H1 (cell line): ENCODE measurements at regions not wholly inside any gene's neighbourhood (a gene's known extent, or its start where the extent isn't known, plus 50 kb on each side); places are given as distances from the start of the nearest gene placed in this dataset.

Experiments used
- CREB1 ChIP-seq: IDR thresholded peaks from 2 replicates; pipeline ENCODE4 v1.6.1; 2012; ENCODE audit warnings: inconsistent platforms
- EZH2 ChIP-seq: fragments of 200-600 bp; sonication (generic); IDR thresholded peaks from 2 replicates; pipeline ENCODE4 v1.7.1; 2012; ENCODE audit warnings: low read depth, mild to moderate bottlenecking, moderate library complexity, low read length, inconsistent platforms; ENCODE audit not compliant: severe bottlenecking
- HDAC2 ChIP-seq, 2 experiments: fragments of 300-600 bp in 1 of 2; sonication (generic) in 1 of 2; IDR thresholded peaks; 2 replicates each; pipeline ENCODE4 v1.6.1; 2011 to 2012; ENCODE audit warnings: low read depth in 2 of 2, low read length in 2 of 2, mild to moderate bottlenecking in 2 of 2, moderate library complexity in 2 of 2, borderline replicate concordance in 1 of 2, inconsistent platforms in 1 of 2
- RAD21 ChIP-seq, 2 experiments: IDR thresholded peaks in 1 of 2; conservative IDR thresholded peaks in 1 of 2; 2 replicates each; pipeline ENCODE4 v1.6.1; 2011; ENCODE audit warnings: low read depth in 2 of 2, low read length in 2 of 2, improper control_type of control experiment in 1 of 2, inconsistent platforms in 1 of 2, mild to moderate bottlenecking in 1 of 2, moderate library complexity in 1 of 2
- RBBP5 ChIP-seq: IDR thresholded peaks from 2 replicates; pipeline ENCODE4 v1.7.1; 2012; ENCODE audit warnings: low read depth, mild to moderate bottlenecking, inconsistent platforms, low read length, moderate library complexity, borderline replicate concordance
- ZNF274 ChIP-seq: IDR thresholded peaks from 2 replicates; pipeline ENCODE4 v1.7.0; 2012; ENCODE audit warnings: low read length, borderline replicate concordance; ENCODE audit errors: extremely low read depth
- TF ChIP-seq, protein P1 (sequence below), 3 experiments: IDR thresholded peaks; 1 replicate in 2 of 3; 2 replicates in 1 of 3; pipeline versions ENCODE4 v1.5.1 to v1.6.1; 2011; ENCODE audit warnings: low read length in 3 of 3, mild to moderate bottlenecking in 3 of 3, inconsistent platforms in 2 of 3, low read depth in 1 of 3, moderate library complexity in 1 of 3; ENCODE audit not compliant: insufficient read depth in 1 of 3; ENCODE audit errors: control extremely low read depth in 1 of 3

DNA sequence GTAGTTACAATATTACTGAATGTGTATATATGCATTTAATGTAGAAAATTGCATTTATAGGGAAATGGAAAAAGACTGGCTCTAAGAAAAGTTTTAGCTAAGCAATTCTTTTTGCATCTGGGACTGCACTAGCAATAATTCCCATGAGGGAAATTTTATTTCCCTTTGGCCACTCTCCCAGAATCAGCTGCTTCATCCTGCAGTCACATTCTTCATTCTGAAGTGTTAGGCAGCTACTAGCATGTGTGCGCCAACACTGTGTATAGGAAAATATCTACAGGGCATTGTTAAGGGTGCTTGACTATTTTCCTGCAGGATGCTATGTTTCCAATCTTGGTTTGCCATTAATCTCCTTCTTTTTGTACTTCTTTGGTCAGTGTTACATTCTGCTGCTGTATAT lies 312.8 kb upstream of the PCDH20 start:
- TF ChIP-seq, protein P1, sequence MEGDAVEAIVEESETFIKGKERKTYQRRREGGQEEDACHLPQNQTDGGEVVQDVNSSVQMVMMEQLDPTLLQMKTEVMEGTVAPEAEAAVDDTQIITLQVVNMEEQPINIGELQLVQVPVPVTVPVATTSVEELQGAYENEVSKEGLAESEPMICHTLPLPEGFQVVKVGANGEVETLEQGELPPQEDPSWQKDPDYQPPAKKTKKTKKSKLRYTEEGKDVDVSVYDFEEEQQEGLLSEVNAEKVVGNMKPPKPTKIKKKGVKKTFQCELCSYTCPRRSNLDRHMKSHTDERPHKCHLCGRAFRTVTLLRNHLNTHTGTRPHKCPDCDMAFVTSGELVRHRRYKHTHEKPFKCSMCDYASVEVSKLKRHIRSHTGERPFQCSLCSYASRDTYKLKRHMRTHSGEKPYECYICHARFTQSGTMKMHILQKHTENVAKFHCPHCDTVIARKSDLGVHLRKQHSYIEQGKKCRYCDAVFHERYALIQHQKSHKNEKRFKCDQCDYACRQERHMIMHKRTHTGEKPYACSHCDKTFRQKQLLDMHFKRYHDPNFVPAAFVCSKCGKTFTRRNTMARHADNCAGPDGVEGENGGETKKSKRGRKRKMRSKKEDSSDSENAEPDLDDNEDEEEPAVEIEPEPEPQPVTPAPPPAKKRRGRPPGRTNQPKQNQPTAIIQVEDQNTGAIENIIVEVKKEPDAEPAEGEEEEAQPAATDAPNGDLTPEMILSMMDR (IDR thresholded peaks at IDR 0.05; ENCODE audit: control extremely low read depth in 1 of 3, insufficient read depth in 1 of 3, low read depth in 1 of 3, low read length in 3 of 3): no peak
- TF ChIP-seq RBBP5 (no peak), ZNF274 (no peak), HDAC2 (IDR thresholded peaks at IDR 0.05; ENCODE audit: borderline replicate concordance in 1 of 2, low read depth in 2 of 2, low read length in 2 of 2) (no peak), RAD21 (IDR thresholded peaks at IDR 0.05 in 1 of 2, conservative IDR thresholded peaks at IDR 0.05 in 1 of 2; ENCODE audit: low read depth in 2 of 2, low read length in 2 of 2) (no peak), EZH2 (no peak), CREB1 (no peak)
